Esophagus muscularis mucosa (tissue), 4 donors: ENCODE measurements at regions not wholly inside any gene's neighbourhood (a gene's known extent, or its start where the extent isn't known, plus 50 kb on each side); places are given as distances from the start of the nearest gene placed in this dataset.

Experiments
- EP300 ChIP-seq: sonication (generic); formaldehyde crosslinking; IDR thresholded peaks from one replicate; pipeline ENCODE4 v1.6.1; 2017; ENCODE audit warnings: antibody characterized with exemption
- POLR2A ChIP-seq: fragments of 450-650 bp; IDR thresholded peaks from one replicate; pipeline ENCODE4 v1.6.1; 2017; ENCODE audit warnings: antibody characterized with exemption, moderate library complexity, mild to moderate bottlenecking, low read depth
- POLR2AphosphoS5 ChIP-seq, 2 donors: sonication (generic); formaldehyde crosslinking; IDR thresholded peaks; one replicate each; pipeline ENCODE4 v1.6.1; 2017; ENCODE audit warnings: antibody characterized with exemption in 2 of 2
- TF ChIP-seq, protein P1 (sequence below), 3 experiments: fragments of 200-600 bp in 2 of 3; fragments of 450-650 bp in 1 of 3; sonication (generic) in 2 of 3; IDR thresholded peaks; one replicate each; pipeline ENCODE4 v1.5.1; 2017 to 2019; ENCODE audit warnings: antibody characterized with exemption in 3 of 3, mild to moderate bottlenecking in 2 of 3, moderate library complexity in 1 of 3

- TF ChIP-seq, protein P1, sequence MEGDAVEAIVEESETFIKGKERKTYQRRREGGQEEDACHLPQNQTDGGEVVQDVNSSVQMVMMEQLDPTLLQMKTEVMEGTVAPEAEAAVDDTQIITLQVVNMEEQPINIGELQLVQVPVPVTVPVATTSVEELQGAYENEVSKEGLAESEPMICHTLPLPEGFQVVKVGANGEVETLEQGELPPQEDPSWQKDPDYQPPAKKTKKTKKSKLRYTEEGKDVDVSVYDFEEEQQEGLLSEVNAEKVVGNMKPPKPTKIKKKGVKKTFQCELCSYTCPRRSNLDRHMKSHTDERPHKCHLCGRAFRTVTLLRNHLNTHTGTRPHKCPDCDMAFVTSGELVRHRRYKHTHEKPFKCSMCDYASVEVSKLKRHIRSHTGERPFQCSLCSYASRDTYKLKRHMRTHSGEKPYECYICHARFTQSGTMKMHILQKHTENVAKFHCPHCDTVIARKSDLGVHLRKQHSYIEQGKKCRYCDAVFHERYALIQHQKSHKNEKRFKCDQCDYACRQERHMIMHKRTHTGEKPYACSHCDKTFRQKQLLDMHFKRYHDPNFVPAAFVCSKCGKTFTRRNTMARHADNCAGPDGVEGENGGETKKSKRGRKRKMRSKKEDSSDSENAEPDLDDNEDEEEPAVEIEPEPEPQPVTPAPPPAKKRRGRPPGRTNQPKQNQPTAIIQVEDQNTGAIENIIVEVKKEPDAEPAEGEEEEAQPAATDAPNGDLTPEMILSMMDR (IDR thresholded peaks at IDR 0.05) = no peak
- TF ChIP-seq POLR2AphosphoS5 (IDR thresholded peaks at IDR 0.05) (no peak), EP300 (no peak), POLR2A (no peak)
Observed at GRCh38 chr14:53452005-53452673, 299.0 kb upstream of the DDHD1 start.
